CD4-positive, alpha-beta T cell treated with Interleukin-15 for 1 hour (primary cell): ENCODE measurements at regions not wholly inside any gene's neighbourhood (a gene's known extent, or its start where the extent isn't known, plus 50 kb on each side); places are given as distances from the start of the nearest gene placed in this dataset.

ENCODE experiments used
- DNase-seq: peaks from one replicate; pipeline ENCODE4 v3.0.0-alpha.2; 2020

- no peak for DNase-seq
Observed at GRCh38 chr15:95471690-95472086, 858.8 kb upstream of the NR2F2 start.

GRCh38 chr15:95475067-95475466 is 855.4 kb upstream of the NR2F2 start:
- no peak for DNase-seq

- no peak for DNase-seq
Observed at GRCh38 chr15:95479308-95479707, 851.2 kb upstream of the NR2F2 start.

- DNase-seq, result no peak
Observed at GRCh38 chr15:95485367-95485766, 845.1 kb upstream of the NR2F2 start.

- no peak for DNase-seq
Observed at GRCh38 chr15:95486224-95486623, 844.3 kb upstream of the NR2F2 start.

GRCh38 chr15:95489103-95489502 is 841.4 kb upstream of the NR2F2 start:
- DNase-seq, result no peak

GRCh38 chr15:95492388-95493070 is 838.0 kb upstream of the NR2F2 start:
- DNase-seq, result no peak

- DNase-seq, result no peak
Observed at GRCh38 chr15:95494971-95495541, 835.4 kb upstream of the NR2F2 start.

GRCh38 chr15:95497634-95498033 is 832.9 kb upstream of the NR2F2 start:
- no peak for DNase-seq

GRCh38 chr15:95498961-95499360 is 831.5 kb upstream of the NR2F2 start:
- DNase-seq, result no peak

GRCh38 chr15:95499397-95499796 is 831.1 kb upstream of the NR2F2 start:
- DNase-seq, result no peak

- DNase-seq, result no peak
Observed at GRCh38 chr15:95501865-95502264, 828.6 kb upstream of the NR2F2 start.

- no peak for DNase-seq
Observed at GRCh38 chr15:95503107-95503506, 827.4 kb upstream of the NR2F2 start.

GRCh38 chr15:95503640-95504225 is 826.8 kb upstream of the NR2F2 start:
- DNase-seq, result no peak

- no peak for DNase-seq
Observed at GRCh38 chr15:95511671-95512070, 818.8 kb upstream of the NR2F2 start.

- DNase-seq, result no peak
Observed at GRCh38 chr15:95512906-95513305, 817.6 kb upstream of the NR2F2 start.

GRCh38 chr15:95519887-95520286 is 810.6 kb upstream of the NR2F2 start:
- DNase-seq, result no peak

- no peak for DNase-seq
Observed at GRCh38 chr15:95520511-95520910, 810.0 kb upstream of the NR2F2 start.

GRCh38 chr15:95520922-95521321 is 809.6 kb upstream of the NR2F2 start:
- no peak for DNase-seq

- no peak for DNase-seq
Observed at GRCh38 chr15:95522533-95522932, 808.0 kb upstream of the NR2F2 start.

GRCh38 chr15:95528920-95529319 is 801.6 kb upstream of the NR2F2 start:
- DNase-seq, result no peak

- DNase-seq, result no peak
Observed at GRCh38 chr15:95536638-95537037, 793.9 kb upstream of the NR2F2 start.

- DNase-seq, result no peak
Observed at GRCh38 chr15:95538693-95539092, 791.8 kb upstream of the NR2F2 start.

- DNase-seq, result no peak
Observed at GRCh38 chr15:95541301-95541700, 789.2 kb upstream of the NR2F2 start.
